ENCODE measurements at regions not wholly inside any gene's neighbourhood (a gene's known extent, or its start where the extent isn't known, plus 50 kb on each side); places are given as distances from the start of the nearest gene placed in this dataset.

DNA sequence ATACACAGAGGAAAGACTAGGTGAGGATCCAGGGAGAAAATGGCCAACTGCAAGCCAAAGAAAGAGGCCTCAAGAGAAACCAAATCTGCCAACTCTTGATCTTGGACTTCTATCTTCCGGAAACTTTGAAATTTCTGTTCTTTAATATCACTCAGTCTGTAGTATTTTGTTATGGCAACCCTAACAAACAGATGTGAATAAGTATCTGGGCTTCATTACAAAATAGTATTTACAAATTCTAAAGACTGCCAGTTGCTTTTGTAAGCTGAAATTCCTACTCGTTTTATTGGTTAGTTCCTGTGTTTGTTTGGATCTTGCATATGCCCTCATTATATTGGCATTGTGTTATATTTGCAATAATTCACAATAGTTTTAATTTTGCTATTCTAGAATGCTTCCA, 143.2 kb upstream of the USP15 start (continued):
- no peak for TF ChIP-seq ZNF214 (tag by site-specific recombination; IDR thresholded peaks at IDR 0.05; ENCODE audit: borderline replicate concordance)
- TF ChIP-seq, protein P1, sequence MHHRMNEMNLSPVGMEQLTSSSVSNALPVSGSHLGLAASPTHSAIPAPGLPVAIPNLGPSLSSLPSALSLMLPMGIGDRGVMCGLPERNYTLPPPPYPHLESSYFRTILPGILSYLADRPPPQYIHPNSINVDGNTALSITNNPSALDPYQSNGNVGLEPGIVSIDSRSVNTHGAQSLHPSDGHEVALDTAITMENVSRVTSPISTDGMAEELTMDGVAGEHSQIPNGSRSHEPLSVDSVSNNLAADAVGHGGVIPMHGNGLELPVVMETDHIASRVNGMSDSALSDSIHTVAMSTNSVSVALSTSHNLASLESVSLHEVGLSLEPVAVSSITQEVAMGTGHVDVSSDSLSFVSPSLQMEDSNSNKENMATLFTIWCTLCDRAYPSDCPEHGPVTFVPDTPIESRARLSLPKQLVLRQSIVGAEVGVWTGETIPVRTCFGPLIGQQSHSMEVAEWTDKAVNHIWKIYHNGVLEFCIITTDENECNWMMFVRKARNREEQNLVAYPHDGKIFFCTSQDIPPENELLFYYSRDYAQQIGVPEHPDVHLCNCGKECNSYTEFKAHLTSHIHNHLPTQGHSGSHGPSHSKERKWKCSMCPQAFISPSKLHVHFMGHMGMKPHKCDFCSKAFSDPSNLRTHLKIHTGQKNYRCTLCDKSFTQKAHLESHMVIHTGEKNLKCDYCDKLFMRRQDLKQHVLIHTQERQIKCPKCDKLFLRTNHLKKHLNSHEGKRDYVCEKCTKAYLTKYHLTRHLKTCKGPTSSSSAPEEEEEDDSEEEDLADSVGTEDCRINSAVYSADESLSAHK (tag by site-specific recombination; IDR thresholded peaks at IDR 0.05), result no peak
- TF ChIP-seq ZNF223 (tag by site-specific recombination; IDR thresholded peaks at IDR 0.05), result no peak

DNA sequence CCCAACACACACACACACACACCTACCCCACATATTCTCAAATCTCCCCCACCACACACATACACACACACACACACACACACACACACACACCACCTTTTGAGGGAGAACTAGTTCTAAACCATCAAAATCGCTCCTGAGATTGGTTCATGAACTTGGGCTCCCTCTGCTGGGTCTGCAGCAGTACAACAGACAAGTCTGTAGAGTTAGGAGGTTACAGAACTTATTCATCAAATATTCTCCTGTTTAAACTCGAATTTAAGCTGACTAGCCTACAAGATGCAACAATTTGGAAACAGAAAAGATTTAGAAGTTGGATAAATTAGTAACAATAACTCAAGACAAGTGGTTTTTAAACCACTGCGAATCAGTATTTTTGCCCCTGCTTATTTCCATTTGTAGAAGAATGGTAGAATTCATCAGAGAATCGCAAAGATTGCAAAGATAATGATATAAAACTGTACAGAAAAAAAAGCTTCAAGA, 136.4 kb upstream of the USP15 start:
- Histone ChIP-seq H3K27ac (ENCODE audit: extremely low read depth, low read depth, low read length) (no peak overlapping the region), H3K4me3 (ENCODE audit: low read depth, low read length) (no peak overlapping the region), H3K9me3 (ENCODE audit: control insufficient read depth, insufficient read depth, low read depth, low read length) (no peaks in the 10 kb centered on the region), H3K4me1 (ENCODE audit: control insufficient read depth, insufficient read depth, low read length) (no peaks in the 10 kb centered on the region), H3K36me3 (ENCODE audit: control insufficient read depth in 2 of 2, insufficient read depth in 1 of 2, low read length in 2 of 2) (no peaks in the 10 kb centered on the region)
- TF ChIP-seq, protein P2, sequence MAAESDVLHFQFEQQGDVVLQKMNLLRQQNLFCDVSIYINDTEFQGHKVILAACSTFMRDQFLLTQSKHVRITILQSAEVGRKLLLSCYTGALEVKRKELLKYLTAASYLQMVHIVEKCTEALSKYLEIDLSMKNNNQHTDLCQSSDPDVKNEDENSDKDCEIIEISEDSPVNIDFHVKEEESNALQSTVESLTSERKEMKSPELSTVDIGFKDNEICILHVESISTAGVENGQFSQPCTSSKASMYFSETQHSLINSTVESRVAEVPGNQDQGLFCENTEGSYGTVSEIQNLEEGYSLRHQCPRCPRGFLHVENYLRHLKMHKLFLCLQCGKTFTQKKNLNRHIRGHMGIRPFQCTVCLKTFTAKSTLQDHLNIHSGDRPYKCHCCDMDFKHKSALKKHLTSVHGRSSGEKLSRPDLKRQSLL (tag by site-specific recombination; IDR thresholded peaks at IDR 0.05), result no peak
- TF ChIP-seq, protein P3, sequence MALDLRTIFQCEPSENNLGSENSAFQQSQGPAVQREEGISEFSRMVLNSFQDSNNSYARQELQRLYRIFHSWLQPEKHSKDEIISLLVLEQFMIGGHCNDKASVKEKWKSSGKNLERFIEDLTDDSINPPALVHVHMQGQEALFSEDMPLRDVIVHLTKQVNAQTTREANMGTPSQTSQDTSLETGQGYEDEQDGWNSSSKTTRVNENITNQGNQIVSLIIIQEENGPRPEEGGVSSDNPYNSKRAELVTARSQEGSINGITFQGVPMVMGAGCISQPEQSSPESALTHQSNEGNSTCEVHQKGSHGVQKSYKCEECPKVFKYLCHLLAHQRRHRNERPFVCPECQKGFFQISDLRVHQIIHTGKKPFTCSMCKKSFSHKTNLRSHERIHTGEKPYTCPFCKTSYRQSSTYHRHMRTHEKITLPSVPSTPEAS (tag by site-specific recombination; IDR thresholded peaks at IDR 0.05), result peak; percentile 87
- TF ChIP-seq, protein P4, sequence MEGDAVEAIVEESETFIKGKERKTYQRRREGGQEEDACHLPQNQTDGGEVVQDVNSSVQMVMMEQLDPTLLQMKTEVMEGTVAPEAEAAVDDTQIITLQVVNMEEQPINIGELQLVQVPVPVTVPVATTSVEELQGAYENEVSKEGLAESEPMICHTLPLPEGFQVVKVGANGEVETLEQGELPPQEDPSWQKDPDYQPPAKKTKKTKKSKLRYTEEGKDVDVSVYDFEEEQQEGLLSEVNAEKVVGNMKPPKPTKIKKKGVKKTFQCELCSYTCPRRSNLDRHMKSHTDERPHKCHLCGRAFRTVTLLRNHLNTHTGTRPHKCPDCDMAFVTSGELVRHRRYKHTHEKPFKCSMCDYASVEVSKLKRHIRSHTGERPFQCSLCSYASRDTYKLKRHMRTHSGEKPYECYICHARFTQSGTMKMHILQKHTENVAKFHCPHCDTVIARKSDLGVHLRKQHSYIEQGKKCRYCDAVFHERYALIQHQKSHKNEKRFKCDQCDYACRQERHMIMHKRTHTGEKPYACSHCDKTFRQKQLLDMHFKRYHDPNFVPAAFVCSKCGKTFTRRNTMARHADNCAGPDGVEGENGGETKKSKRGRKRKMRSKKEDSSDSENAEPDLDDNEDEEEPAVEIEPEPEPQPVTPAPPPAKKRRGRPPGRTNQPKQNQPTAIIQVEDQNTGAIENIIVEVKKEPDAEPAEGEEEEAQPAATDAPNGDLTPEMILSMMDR (tag by site-specific recombination; IDR thresholded peaks at IDR 0.05), result 0 out of 2 replicates have a peak, but pooled peaks have one; percentile 35
- TF ChIP-seq ZNF777 (tag by site-specific recombination; IDR thresholded peaks at IDR 0.05; ENCODE audit: borderline replicate concordance), result no peak
- TF ChIP-seq, protein P5, sequence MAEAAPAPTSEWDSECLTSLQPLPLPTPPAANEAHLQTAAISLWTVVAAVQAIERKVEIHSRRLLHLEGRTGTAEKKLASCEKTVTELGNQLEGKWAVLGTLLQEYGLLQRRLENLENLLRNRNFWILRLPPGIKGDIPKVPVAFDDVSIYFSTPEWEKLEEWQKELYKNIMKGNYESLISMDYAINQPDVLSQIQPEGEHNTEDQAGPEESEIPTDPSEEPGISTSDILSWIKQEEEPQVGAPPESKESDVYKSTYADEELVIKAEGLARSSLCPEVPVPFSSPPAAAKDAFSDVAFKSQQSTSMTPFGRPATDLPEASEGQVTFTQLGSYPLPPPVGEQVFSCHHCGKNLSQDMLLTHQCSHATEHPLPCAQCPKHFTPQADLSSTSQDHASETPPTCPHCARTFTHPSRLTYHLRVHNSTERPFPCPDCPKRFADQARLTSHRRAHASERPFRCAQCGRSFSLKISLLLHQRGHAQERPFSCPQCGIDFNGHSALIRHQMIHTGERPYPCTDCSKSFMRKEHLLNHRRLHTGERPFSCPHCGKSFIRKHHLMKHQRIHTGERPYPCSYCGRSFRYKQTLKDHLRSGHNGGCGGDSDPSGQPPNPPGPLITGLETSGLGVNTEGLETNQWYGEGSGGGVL (tag by site-specific recombination; IDR thresholded peaks at IDR 0.05), result peak; percentile 39; the same call in 1 of the 2 replicates
- TF ChIP-seq ZNF654 (tag by site-specific recombination; IDR thresholded peaks at IDR 0.05; ENCODE audit: low read depth), result peak; percentile 88
- POLR2A ChIA-PET, result no interaction called here
- CTCF ChIA-PET, result interaction anchor here (0.6 to 2.5 kb wide), 19 partner anchors 8 to 1269 kb away, joined by 3 to 12 read pairs (median 4); a partner anchor contains a TSS

DNA sequence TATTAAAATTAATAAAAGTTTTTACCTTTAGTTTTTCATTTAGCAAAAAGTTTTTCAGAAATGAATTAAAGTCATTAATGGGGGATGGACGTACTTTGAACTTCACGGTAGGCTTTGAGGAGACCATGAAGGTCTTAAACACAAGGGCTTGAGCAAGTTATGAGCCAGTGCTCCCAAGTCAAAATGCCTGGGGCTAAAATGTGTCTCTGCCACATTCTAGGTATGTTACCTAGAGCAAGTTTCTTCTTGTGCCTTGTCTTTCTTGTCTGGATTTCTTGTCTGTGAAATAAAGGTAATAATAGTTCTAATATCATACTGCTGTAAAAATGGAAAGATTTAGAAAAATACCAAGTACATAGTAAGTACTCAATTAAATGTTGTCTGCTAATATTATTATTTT, 132.7 kb upstream of the USP15 start:
- POLR2A ChIA-PET, result no interaction called here
- CTCF ChIA-PET, result no interaction called here
- Histone ChIP-seq H3K4me3 (ENCODE audit: low read depth, low read length) (no peak overlapping the region), H3K9me3 (ENCODE audit: control insufficient read depth, insufficient read depth, low read depth, low read length) (no peaks in the 10 kb centered on the region), H3K27ac (ENCODE audit: extremely low read depth, low read depth, low read length) (no peak overlapping the region), H3K36me3 (ENCODE audit: control insufficient read depth in 2 of 2, insufficient read depth in 1 of 2, low read length in 2 of 2) (no peaks in the 10 kb centered on the region), H3K4me1 (ENCODE audit: control insufficient read depth, insufficient read depth, low read length) (no peaks in the 10 kb centered on the region)
- TF ChIP-seq GFI1B (tag by site-specific recombination; IDR thresholded peaks at IDR 0.05), result no peak
- TF ChIP-seq ZNF626 (tag by site-specific recombination; IDR thresholded peaks at IDR 0.05), result no peak
- TF ChIP-seq ZFHX2 (tag by site-specific recombination; conservative IDR thresholded peaks at IDR 0.05), result no peak
- TF ChIP-seq, protein P6, sequence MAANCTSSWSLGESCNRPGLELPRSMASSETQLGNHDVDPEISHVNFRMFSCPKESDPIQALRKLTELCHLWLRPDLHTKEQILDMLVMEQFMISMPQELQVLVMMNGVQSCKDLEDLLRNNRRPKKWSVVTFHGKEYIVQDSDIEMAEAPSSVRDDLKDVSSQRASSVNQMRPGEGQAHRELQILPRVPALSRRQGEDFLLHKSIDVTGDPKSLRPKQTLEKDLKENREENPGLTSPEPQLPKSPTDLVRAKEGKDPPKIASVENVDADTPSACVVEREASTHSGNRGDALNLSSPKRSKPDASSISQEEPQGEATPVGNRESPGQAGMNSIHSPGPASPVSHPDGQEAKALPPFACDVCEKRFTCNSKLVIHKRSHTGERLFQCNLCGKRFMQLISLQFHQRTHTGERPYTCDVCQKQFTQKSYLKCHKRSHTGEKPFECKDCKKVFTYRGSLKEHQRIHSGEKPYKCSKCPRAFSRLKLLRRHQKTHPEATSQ (tag by site-specific recombination; IDR thresholded peaks at IDR 0.05), result no peak
- no peak for TF ChIP-seq ZNF785 (tag by site-specific recombination; IDR thresholded peaks at IDR 0.05)
- TF ChIP-seq ZEB2 (tag by site-specific recombination; IDR thresholded peaks at IDR 0.05), result no peak

Data from HEK293 (cell line).